HG02973 (cell line): ENCODE measurements at regions not wholly inside any gene's neighbourhood (a gene's known extent, or its start where the extent isn't known, plus 50 kb on each side); places are given as distances from the start of the nearest gene placed in this dataset.
"Not testable (repeated sequence)": the region's sequence is repeated elsewhere in the genome, so short reads cannot be mapped to it uniquely, and the experiment has no call there.

Experiments used
- ATAC-seq: cut with Tn5 transposase; IDR thresholded peaks from one replicate; pipeline ENCODE4 v1.9.1; 2021; ENCODE audit warnings: moderate library complexity; ENCODE audit not compliant: unreplicated experiment

DNA sequence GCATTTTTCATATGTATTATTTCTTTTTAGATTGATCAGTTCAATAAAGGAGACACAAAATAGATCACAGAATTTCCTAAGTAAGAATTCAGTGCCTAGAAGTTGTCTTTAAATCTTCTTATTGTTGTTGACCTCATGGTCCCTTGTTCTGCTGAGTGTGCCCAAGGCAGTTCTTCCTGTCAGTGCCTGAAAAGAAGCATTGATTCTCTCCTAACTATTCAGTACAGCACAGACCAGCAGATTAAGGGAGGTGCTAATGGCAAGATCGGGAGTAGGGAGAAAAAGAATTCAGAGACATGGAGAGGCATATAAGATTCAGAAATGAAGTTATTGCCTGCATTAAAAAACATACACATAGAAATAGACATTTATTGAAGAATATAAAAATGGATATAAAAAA, 180.5 kb upstream of the PCDH9 start:
- no peak for ATAC-seq

- no peak for ATAC-seq
These were observed 178.7 kb upstream of the PCDH9 start for GRCh38 chr13:67408798-67409197.

DNA sequence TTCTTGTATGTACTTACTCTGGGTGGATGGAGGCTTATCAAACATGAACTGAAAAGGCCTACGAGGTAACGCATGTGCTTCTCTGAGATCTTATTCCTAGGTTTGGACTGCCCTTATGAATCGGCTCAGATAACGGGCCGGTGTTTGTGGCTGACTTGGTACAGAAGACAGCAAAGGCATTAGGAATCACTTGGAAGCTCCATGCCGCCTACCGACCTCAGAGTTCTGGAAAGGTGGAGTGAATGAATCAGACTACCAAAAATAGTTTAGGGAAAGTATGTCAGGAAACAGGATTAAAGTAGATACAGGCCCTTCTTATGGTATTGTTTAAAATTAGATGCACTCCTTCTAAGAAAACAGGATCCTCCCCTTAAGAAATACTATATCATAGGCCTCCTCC, 172.4 kb upstream of the PCDH9 start:
- ATAC-seq: no peak

DNA sequence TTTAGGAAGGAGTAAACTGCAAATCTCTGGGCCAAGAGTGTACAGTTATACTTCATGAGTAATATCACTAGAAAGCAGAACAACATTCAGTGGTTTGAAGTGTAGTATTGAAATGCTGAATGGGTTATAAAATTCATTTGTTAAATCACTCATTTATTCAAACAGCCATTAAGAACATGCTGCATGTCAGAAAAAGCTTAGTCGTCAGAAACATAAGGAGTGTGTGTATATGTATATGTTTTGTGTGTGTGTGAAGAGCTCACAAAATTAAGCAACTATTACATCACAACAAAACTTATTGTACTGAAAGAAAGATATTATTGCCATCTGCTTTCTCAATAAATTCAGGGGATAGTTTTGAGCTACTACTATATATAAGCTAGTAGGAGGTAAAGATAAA, 165.4 kb upstream of the PCDH9 start:
- no peak for ATAC-seq

GRCh38 chr13:67392014-67392413, 161.9 kb upstream of the PCDH9 start:
- ATAC-seq: no peak

DNA sequence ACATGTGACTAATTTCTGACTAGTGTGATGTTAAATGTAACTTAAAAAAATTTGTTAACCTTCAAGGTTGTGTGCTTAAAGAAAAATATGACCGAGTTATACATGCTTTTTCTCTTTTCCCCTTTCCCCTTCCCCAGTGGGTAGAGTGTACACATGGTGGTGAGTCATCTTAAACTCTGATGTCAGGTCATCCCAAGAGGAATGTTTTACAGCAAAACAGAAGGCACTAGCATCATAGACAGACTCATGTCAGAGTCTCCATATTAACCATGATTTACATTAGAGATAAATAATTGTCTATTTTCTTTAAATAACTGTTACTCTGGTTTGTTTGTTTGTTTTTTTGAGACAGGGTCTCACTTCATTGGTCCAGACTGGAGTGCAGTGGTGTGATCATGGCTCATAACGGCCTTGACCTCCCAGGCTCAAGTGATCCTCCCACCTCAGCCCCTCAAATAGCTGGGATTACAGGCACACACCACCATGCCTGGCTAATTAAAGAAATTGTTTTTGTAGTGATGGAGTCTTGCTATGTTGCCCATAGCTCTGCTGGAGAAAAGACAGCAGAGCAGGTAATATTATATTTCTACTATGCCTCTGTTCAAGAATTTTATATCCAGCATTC, 160.4 kb upstream of the PCDH9 start:
- ATAC-seq: no peak

DNA sequence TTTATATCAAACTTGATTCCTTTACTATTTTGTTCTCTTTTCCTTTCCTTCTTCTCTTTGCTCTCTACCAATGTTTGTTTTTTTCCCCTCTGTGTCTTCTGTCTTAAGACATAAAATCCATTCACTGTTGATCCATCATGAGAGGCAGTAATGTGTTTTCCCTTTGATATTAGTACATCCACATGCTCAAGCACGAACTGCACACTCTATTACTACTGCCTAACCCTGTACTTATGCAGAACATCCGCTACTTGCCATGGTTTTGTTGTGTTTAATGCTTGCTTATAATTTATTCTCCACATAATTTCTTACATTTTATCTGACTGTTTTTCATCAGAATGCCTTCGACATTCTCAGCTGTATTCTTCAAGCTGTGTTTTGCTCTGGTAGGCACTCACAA, 159.0 kb upstream of the PCDH9 start:
- no peak for ATAC-seq

- not testable (repeated sequence) for ATAC-seq
These were observed 153.1 kb upstream of the PCDH9 start for GRCh38 chr13:67383109-67383757.

DNA sequence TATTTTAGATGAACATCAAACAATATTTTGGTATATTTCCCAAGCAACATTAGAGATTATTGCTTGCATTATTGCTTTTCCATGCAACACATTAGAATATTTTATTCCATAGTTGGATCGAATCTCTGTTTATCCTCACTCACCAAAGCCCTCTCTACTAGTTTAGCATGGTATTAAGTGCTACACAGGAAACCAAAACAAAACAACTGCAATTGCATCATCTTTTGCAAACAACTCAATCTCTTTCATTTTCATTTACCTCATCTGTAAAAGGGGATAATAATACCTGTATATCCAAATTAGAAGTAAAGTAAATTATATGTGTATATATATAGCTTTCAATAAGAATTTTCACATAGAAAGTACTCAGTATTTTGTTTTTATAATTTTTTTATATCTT, 147.8 kb upstream of the PCDH9 start:
- ATAC-seq: no peak

- ATAC-seq: no peak
These were observed 144.3 kb upstream of the PCDH9 start for GRCh38 chr13:67374391-67374790.

GRCh38 chr13:67372868-67373464, 142.8 kb upstream of the PCDH9 start:
- no peak for ATAC-seq

- no peak for ATAC-seq
These were observed 139.9 kb upstream of the PCDH9 start for GRCh38 chr13:67369895-67370660.

GRCh38 chr13:67367399-67367798, 137.3 kb upstream of the PCDH9 start:
- ATAC-seq: no peak

DNA sequence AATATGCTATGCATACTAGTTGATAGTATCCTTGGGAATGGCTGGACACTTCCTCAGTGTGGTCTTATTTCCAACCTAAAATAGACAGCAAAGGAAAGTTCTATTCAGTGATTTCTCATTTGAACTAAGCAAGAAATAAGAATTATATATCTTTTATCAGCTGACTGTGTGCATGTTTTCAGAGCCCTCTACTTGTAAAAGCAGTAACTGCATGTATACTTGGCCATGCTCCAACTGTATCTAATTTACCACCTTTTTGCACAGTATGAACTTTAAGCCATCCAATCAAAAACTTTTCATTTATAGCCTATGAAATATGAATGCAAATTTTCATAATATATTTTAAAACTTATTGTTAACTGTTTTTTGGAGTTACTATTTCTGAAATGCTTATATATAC, 136.4 kb upstream of the PCDH9 start:
- ATAC-seq: no peak

- no peak for ATAC-seq
These were observed 125.8 kb upstream of the PCDH9 start for GRCh38 chr13:67355812-67356476.

DNA sequence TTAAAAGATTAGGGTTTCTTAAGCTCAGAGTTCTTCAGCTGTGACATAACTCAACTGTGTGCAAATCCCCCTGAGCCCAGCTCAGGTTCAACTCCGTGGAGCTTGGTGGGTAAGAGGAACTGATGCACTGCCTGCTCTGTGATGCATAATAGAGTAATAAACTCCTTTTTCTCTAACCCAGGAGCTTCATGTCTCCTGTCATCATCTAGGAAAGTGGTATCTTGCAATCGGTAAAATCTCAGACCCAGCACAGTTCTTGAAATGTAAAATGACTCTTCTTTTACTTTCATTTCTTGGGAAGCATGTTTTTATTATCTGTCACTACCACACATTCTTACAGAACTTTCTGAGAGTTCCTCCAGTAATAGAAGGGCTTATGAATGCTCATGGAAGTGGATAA, 123.8 kb upstream of the PCDH9 start:
- ATAC-seq: no peak

DNA sequence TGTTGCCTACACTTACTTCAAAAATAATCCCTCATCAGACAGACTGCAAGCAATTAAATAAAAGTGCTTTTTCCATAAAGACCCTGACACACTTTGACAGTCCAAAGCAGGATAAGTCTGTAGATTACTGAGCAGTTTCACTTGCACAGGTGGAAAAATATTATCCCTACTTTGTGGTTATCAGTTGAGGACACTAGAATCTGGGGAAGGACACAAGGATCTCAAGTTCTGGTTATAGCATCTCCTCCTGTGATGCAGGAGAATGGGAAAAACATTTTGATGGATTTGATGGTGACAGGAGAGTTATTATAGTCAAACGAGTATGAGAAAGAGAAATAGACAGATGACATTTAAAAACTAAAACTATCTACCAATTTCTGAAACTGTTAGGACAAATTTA, 122.9 kb upstream of the PCDH9 start:
- no peak for ATAC-seq

- ATAC-seq: no peak
These were observed 121.8 kb upstream of the PCDH9 start for GRCh38 chr13:67351909-67352308.

GRCh38 chr13:67351114-67351513, 121.0 kb upstream of the PCDH9 start:
- no peak for ATAC-seq

- ATAC-seq: no peak
These were observed 113.6 kb upstream of the PCDH9 start for GRCh38 chr13:67343777-67344176.

- ATAC-seq: no peak
These were observed 111.3 kb upstream of the PCDH9 start for GRCh38 chr13:67341406-67341805.
